Stomach (tissue), 4 donors: ENCODE measurements at regions not wholly inside any gene's neighbourhood (a gene's known extent, or its start where the extent isn't known, plus 50 kb on each side); places are given as distances from the start of the nearest gene placed in this dataset.

Experiments
- EP300 ChIP-seq: sonication (generic); formaldehyde crosslinking; IDR thresholded peaks from one replicate; pipeline ENCODE4 v1.6.1; 2017; ENCODE audit warnings: antibody characterized with exemption
- TF ChIP-seq, protein P1 (sequence below), 7 experiments: fragments of 450-650 bp in 4 of 7; fragments of 200-600 bp in 3 of 7; sonication (generic) in 3 of 7; IDR thresholded peaks; one replicate each; pipeline ENCODE4 v1.5.1; 2016 to 2019; ENCODE audit warnings: antibody characterized with exemption in 7 of 7, control low read depth in 2 of 7, mild to moderate bottlenecking in 1 of 7

- TF ChIP-seq, protein P1, sequence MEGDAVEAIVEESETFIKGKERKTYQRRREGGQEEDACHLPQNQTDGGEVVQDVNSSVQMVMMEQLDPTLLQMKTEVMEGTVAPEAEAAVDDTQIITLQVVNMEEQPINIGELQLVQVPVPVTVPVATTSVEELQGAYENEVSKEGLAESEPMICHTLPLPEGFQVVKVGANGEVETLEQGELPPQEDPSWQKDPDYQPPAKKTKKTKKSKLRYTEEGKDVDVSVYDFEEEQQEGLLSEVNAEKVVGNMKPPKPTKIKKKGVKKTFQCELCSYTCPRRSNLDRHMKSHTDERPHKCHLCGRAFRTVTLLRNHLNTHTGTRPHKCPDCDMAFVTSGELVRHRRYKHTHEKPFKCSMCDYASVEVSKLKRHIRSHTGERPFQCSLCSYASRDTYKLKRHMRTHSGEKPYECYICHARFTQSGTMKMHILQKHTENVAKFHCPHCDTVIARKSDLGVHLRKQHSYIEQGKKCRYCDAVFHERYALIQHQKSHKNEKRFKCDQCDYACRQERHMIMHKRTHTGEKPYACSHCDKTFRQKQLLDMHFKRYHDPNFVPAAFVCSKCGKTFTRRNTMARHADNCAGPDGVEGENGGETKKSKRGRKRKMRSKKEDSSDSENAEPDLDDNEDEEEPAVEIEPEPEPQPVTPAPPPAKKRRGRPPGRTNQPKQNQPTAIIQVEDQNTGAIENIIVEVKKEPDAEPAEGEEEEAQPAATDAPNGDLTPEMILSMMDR (IDR thresholded peaks at IDR 0.05), result no peak
- TF ChIP-seq EP300, result no peak
These were observed 1626.7 kb upstream of the B3GALT2 start for GRCh38 chr1:194813096-194813495.
